Cardiac fibroblast (primary cell): ENCODE measurements at regions not wholly inside any gene's neighbourhood (a gene's known extent, or its start where the extent isn't known, plus 50 kb on each side); places are given as distances from the start of the nearest gene placed in this dataset.
"Not testable (repeated sequence)": the region's sequence is repeated elsewhere in the genome, so short reads cannot be mapped to it uniquely, and the experiment has no call there.

Source experiments
- DNase-seq, 2 donors: peaks; one replicate each; pipeline versions ENCODE4 v3.0.0 to v3.0.0-alpha.2; 2010; ENCODE audit warnings: low read depth in 2 of 2
- H3K4me3 ChIP-seq, 2 donors: replicated peaks in 1 of 2; 1 replicate in 1 of 2; 2 replicates in 1 of 2; pipeline ENCODE4 v1.5.1; 2011; ENCODE audit warnings: low read depth in 2 of 2, low read length in 2 of 2, mild to moderate bottlenecking in 2 of 2, moderate library complexity in 1 of 2
- TF ChIP-seq, protein P1 (sequence below): IDR thresholded peaks from one replicate; pipeline ENCODE4 v1.5.1; 2011; ENCODE audit warnings: low read depth, mild to moderate bottlenecking, low read length, inconsistent platforms

DNA sequence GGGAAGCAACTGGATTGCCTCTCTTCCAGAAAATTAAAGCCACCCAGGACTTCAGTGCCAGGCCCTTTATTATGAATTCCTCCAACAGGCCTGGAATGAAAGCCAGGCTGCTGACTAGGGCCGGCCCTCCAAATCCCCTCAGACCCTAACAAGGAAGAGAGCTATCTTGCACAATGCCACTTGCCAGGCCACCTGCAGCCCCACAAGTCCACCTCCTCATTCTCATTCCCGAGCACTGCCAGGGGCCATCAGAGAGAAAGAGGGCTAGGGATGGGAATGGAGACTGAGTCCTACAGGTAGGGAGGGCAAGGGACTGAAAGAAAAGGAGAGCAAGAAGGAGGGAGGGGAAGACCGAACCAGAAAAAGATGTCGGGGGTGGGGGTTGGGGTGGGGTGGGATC, 86.5 kb downstream of the MRPL14 start:
- no peak overlapping the region for H3K4me3 ChIP-seq
- TF ChIP-seq, protein P1, sequence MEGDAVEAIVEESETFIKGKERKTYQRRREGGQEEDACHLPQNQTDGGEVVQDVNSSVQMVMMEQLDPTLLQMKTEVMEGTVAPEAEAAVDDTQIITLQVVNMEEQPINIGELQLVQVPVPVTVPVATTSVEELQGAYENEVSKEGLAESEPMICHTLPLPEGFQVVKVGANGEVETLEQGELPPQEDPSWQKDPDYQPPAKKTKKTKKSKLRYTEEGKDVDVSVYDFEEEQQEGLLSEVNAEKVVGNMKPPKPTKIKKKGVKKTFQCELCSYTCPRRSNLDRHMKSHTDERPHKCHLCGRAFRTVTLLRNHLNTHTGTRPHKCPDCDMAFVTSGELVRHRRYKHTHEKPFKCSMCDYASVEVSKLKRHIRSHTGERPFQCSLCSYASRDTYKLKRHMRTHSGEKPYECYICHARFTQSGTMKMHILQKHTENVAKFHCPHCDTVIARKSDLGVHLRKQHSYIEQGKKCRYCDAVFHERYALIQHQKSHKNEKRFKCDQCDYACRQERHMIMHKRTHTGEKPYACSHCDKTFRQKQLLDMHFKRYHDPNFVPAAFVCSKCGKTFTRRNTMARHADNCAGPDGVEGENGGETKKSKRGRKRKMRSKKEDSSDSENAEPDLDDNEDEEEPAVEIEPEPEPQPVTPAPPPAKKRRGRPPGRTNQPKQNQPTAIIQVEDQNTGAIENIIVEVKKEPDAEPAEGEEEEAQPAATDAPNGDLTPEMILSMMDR = no peak
- DNase-seq = no peak

DNA sequence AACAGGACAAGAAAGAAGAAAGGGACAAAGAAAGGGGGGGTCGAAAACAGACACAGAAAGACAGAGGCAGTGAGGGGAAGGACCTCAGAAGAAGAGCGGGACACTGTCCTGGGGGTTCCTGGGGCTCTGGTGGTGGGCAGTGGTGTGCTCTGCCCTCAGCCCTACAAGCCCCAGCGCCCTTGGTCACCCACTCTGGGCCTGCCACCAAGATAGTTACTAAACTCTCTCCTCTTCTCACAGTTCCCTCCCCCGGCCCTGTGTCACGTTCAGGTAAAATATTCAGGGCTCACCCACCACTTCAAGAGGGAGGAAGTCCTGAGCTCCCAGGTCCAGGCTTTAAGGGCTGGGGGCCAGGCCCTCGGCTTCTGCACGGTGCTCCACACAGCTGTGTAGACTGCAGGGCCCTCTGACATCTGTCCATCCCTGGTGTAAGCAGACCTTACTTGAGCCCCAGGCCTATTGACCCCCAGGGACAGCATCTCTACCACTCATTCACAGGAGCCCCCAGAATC, 87.4 kb downstream of the MRPL14 start:
- TF ChIP-seq, protein P1 = no peak
- DNase-seq = no peak
- H3K4me3 ChIP-seq = no peak overlapping the region

DNA sequence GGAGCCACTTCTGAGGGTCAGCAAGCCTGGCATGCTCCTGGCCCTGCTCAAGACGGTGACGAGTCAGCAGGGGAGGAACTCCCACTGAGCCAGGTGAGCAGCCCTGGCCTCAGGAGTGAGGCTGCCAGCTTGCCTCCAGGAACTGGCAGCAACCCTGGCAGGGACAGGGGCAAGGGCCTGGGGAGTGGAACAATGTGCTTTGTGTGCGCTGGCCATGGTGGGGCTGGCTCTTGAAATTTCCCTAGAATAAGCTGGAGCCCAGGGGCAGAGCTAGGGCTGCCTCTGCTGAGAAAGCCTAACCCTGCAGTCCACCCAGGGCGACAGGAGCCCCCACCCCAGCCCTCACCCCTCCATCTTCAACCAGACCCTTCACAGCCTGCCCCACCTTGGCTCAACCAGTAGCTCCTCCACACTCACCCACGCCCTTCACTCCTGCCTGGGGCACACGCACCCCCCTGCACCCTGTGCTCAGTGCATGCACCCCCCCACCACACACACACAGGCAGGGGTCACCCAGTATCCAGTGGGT, 88.0 kb downstream of the MRPL14 start:
- TF ChIP-seq, protein P1 = no peak
- H3K4me3 ChIP-seq = no peak overlapping the region
- no peak for DNase-seq

DNA sequence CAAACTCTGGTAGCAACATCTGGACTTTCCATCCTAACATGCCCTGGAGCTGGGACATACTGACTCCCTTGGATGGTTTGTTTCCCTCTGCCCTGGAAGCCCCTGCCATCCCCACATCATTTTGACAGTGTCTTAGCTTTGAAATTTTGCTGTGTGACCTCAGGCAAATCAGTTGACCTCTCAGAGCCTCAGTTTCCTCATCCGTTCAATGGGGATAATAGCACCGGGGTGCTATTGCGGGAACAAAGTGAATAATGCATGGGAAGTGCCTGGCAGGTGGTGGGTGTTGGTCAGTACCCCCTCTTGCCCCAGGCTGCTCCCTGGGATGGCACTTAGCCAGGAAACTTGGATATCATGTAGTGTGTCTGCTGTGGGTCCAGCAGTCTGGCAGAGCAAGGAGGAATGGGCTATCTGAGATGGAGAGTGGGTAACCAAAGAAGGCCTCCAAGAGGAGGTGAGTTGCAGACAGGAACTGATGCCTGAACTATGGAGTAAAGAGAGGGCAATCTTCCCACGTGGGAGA, 88.6 kb downstream of the MRPL14 start:
- TF ChIP-seq, protein P1 = no peak
- no peak overlapping the region for H3K4me3 ChIP-seq
- no peak for DNase-seq

DNA sequence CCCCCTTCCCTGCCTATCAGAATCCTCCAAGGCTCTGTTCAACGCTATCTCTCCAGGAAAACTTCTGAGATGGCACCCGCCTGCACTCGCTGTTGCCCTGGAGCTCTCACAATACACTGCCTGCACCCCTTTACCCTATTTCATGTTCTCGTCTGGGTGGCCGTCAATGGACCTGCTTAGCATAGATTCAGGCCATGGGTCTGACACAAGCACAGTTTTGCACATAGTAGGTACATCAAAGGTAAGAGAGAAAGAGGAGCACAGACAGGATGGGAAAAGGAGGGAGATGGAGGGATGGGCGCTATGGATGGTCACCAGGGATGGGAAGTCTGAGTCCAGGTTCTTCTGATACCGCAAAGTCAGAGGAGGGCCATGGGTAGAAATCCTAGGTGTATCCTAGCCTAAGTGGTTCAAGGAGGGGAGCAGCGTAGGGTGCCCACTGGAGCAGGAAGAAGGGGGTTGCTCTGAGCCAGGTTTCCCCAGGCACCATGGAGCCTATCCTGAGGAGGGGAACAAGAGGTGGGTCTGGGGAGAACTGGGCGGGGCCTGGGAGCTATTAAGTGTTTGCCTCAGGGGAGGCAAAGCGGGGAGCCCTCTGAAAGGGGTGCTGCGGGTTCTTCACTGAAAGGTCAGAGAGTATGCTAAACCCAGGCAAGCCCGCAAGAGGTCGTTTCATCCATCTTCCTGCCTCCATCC, 89.3 kb downstream of the MRPL14 start:
- DNase-seq = no peak
- no peak overlapping the region for H3K4me3 ChIP-seq
- TF ChIP-seq, protein P1 = no peak

DNA sequence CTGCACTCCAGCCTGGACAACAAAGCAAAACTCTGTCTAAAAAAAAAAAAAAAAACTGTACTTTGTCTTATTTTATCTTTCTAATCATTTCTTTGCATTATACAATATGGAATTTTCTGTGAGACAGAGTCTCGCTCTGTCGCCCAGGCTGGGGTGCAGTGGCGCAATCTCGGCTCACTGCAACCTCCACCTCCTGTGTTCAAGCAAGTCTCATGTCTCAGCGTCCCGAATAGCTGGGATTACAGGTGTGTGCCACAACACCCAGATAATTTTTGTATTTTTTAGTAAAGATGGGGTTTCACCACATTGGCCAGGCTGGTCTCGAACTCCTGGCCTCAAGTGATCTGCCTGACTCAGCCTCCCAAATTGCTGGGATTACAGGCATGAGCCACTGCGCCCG, 90.0 kb downstream of the MRPL14 start:
- not testable (repeated sequence) for DNase-seq

DNA sequence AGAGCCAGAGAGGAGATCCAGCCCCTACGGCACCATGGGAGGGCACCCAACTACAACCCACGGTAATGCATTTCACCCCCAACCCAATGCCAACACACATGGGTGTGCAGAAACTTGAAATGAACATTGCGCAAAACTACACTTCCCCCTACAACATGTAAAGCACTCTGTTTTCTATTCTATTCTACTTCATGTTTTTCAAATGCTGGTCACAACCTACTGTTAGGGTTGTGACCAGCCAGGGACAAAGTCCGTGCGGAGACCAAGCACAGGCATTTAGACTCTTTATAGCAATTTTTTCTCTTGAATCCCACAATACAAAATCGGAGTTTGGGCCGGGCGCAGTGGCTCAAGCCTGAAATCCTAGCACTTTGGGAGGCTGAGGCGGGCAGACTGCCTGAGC, 90.6 kb downstream of the MRPL14 start:
- no peak overlapping the region for H3K4me3 ChIP-seq
- DNase-seq = no peak
- TF ChIP-seq, protein P1 = no peak

More for the DNA sequence above, 90.0 kb downstream of the MRPL14 start:
- H3K4me3 ChIP-seq = not testable (repeated sequence)
